H1 (cell line): ENCODE measurements at regions not wholly inside any gene's neighbourhood (a gene's known extent, or its start where the extent isn't known, plus 50 kb on each side); places are given as distances from the start of the nearest gene placed in this dataset.

Experiments used
- ASH2L ChIP-seq: fragments of 200-600, 300-600 bp; sonication (generic); IDR thresholded peaks from one replicate; pipeline ENCODE4 v1.7.1; 2017; ENCODE audit warnings: low read length
- CHD2 ChIP-seq: IDR thresholded peaks from 2 replicates; pipeline ENCODE4 v1.6.1; 2012; ENCODE audit warnings: low read length, improper control_type of control experiment
- EGR1 ChIP-seq: IDR thresholded peaks from 2 replicates; pipeline ENCODE4 v1.6.1; 2011; ENCODE audit warnings: low read depth, low read length, borderline replicate concordance
- EP300 ChIP-seq, 2 experiments: IDR thresholded peaks; 1 replicate in 1 of 2; 2 replicates in 1 of 2; pipeline ENCODE4 v1.6.1; 2011 to 2012; ENCODE audit warnings: low read depth in 2 of 2, low read length in 2 of 2, mild to moderate bottlenecking in 2 of 2, borderline replicate concordance in 1 of 2, inconsistent platforms in 1 of 2, moderate library complexity in 1 of 2
- EZH2 ChIP-seq: fragments of 200-600 bp; sonication (generic); IDR thresholded peaks from 2 replicates; pipeline ENCODE4 v1.7.1; 2012; ENCODE audit warnings: low read depth, mild to moderate bottlenecking, moderate library complexity, low read length, inconsistent platforms; ENCODE audit not compliant: severe bottlenecking
- JUN ChIP-seq: IDR thresholded peaks from 2 replicates; pipeline ENCODE4 v1.6.1; 2011; ENCODE audit warnings: low read depth, mild to moderate bottlenecking, improper control_type of control experiment, low read length
- NRF1 ChIP-seq: IDR thresholded peaks from 2 replicates; pipeline ENCODE4 v1.6.1; 2011; ENCODE audit warnings: mild to moderate bottlenecking, low read depth, low read length, improper control_type of control experiment
- RBBP5 ChIP-seq: IDR thresholded peaks from 2 replicates; pipeline ENCODE4 v1.7.1; 2012; ENCODE audit warnings: low read depth, mild to moderate bottlenecking, inconsistent platforms, low read length, moderate library complexity, borderline replicate concordance
- SP4 ChIP-seq: IDR thresholded peaks from 2 replicates; pipeline ENCODE4 v1.6.1; 2012; ENCODE audit warnings: low read length, inconsistent platforms
- SRF ChIP-seq: IDR thresholded peaks from 2 replicates; pipeline ENCODE4 v1.6.1; 2011; ENCODE audit warnings: mild to moderate bottlenecking, low read depth, low read length, moderate library complexity
- SUZ12 ChIP-seq: fragments of 200-600 bp; sonication (generic); IDR thresholded peaks from 2 replicates; pipeline ENCODE4 v1.6.1; 2012; ENCODE audit warnings: mild to moderate bottlenecking, inconsistent platforms, low read length, moderate library complexity, mixed read lengths
- TF ChIP-seq, protein P1 (sequence below), 3 experiments: IDR thresholded peaks; 1 replicate in 2 of 3; 2 replicates in 1 of 3; pipeline versions ENCODE4 v1.5.1 to v1.6.1; 2011; ENCODE audit warnings: low read length in 3 of 3, mild to moderate bottlenecking in 3 of 3, inconsistent platforms in 2 of 3, low read depth in 1 of 3, moderate library complexity in 1 of 3; ENCODE audit not compliant: insufficient read depth in 1 of 3; ENCODE audit errors: control extremely low read depth in 1 of 3
- TF ChIP-seq, protein P2 (sequence below): IDR thresholded peaks from 2 replicates; pipeline ENCODE4 v1.6.1; 2012; ENCODE audit warnings: inconsistent platforms
- TF ChIP-seq, protein P3 (sequence below): IDR thresholded peaks from 2 replicates; pipeline ENCODE4 v1.6.1; 2011; ENCODE audit warnings: low read length, improper control_type of control experiment

DNA sequence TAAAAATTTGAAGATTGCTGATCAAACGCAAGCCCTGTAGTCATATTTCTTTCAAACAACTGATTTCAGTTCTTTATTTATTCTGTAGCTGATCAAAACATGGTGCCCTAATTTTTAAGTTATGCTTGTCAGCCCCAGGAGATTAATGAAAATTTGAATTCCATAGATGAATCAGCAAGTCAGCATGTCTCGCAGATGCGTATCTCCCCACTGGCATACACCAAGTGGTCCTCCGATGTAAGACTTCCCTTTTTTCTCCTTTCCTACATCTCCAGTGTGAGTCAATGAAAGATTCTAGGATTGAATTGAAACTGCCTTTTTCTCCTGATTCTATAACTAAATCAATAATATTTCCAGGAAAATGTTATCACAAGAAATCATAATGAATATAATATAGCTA lies 539.6 kb upstream of the NOX3 start:
- TF ChIP-seq EGR1 (no peak), ASH2L (no peak), NRF1 (no peak), JUN (no peak), EP300 (IDR thresholded peaks at IDR 0.05; ENCODE audit: borderline replicate concordance in 1 of 2, low read depth in 2 of 2, low read length in 2 of 2) (no peak), SP4 (no peak), SRF (no peak), EZH2 (no peak), SUZ12 (no peak), RBBP5 (no peak), CHD2 (no peak)
- TF ChIP-seq, protein P1, sequence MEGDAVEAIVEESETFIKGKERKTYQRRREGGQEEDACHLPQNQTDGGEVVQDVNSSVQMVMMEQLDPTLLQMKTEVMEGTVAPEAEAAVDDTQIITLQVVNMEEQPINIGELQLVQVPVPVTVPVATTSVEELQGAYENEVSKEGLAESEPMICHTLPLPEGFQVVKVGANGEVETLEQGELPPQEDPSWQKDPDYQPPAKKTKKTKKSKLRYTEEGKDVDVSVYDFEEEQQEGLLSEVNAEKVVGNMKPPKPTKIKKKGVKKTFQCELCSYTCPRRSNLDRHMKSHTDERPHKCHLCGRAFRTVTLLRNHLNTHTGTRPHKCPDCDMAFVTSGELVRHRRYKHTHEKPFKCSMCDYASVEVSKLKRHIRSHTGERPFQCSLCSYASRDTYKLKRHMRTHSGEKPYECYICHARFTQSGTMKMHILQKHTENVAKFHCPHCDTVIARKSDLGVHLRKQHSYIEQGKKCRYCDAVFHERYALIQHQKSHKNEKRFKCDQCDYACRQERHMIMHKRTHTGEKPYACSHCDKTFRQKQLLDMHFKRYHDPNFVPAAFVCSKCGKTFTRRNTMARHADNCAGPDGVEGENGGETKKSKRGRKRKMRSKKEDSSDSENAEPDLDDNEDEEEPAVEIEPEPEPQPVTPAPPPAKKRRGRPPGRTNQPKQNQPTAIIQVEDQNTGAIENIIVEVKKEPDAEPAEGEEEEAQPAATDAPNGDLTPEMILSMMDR (IDR thresholded peaks at IDR 0.05; ENCODE audit: control extremely low read depth in 1 of 3, insufficient read depth in 1 of 3, low read depth in 1 of 3, low read length in 3 of 3): no peak
- TF ChIP-seq, protein P2, sequence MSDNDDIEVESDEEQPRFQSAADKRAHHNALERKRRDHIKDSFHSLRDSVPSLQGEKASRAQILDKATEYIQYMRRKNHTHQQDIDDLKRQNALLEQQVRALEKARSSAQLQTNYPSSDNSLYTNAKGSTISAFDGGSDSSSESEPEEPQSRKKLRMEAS: no peak
- TF ChIP-seq, protein P3, sequence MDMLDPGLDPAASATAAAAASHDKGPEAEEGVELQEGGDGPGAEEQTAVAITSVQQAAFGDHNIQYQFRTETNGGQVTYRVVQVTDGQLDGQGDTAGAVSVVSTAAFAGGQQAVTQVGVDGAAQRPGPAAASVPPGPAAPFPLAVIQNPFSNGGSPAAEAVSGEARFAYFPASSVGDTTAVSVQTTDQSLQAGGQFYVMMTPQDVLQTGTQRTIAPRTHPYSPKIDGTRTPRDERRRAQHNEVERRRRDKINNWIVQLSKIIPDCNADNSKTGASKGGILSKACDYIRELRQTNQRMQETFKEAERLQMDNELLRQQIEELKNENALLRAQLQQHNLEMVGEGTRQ: no peak
